HG03565 (cell line): ENCODE measurements at regions not wholly inside any gene's neighbourhood (a gene's known extent, or its start where the extent isn't known, plus 50 kb on each side); places are given as distances from the start of the nearest gene placed in this dataset.
"Not testable (repeated sequence)": the region's sequence is repeated elsewhere in the genome, so short reads cannot be mapped to it uniquely, and the experiment has no call there.

Experiments
- ATAC-seq: cut with Tn5 transposase; IDR thresholded peaks from one replicate; pipeline ENCODE4 v1.9.1; 2021; ENCODE audit warnings: mild to moderate bottlenecking, moderate library complexity; ENCODE audit not compliant: unreplicated experiment

DNA sequence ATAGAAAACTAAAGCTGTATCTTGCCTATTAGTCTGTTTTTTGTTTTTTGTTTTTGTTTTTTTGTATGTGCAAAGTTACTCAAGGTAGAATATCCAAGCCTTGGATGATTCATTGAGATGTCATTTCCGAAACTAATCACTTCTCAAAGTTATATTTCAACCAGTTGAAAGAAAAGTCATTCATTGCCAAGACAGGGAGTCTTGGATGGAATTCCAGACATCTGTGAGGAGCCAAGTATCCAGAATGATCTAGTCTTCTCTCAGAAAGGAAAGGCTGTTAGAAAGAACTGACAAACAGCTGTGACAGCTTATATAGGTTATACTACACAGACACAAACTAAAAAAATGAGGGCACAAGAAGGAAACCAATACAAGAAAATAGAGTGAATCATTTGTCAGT, 141.1 kb upstream of the NDST3 start:
- no peak for ATAC-seq

DNA sequence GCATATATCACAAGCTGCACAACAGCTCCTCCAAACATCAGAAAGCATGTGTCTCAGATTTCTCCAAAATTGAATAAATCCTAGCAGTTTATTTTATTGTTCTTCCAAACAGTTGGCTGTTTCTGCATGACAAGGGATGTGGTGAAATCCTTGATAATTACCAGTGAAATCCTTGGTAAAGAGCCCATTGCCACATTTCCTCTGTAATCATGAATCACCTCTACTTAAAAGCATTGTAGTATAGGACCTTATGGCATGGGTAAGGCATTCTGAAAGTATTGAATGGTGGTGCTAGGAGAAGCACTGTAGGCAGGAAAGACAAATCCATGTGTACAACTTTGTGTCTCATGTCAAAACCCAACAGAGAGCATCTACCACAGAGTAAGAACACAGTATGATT, 135.8 kb upstream of the NDST3 start:
- ATAC-seq: no peak

DNA sequence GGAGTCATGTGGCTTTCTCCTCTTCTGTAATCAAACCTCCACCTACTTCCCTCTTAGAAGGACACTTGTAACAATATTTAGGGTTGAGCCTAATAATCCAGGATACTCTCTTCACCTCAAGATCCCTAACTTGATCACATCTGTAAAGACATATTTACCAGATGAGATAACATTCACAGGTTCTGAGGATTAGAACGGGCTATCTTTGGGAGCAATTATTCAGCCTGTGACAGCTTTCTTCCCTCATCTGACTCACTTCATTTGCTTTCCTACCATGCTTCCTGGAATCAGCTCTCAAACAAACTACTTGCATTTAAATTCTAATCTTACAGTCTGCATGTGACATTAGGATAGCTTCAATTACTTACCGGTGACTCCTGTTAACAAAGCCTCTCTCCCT, 133.5 kb upstream of the NDST3 start:
- ATAC-seq: no peak

DNA sequence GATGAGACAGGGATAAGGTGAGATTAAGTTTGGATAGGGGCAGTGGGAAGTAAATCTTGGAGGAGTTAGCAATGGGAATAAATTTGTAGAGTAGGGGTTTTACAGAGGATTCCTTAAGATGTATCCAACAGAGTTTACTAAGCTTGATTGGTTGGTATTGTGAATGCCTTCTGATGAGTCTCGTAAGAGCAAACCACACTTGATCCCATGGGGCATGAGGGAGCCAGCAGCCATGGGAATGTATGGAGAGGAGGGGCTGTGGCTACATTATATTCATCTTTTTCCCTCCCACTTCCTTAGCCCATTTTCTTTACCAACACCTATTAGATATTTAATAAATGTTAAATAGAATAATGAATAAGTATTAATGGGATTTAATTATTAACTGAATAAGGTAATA, 126.6 kb upstream of the NDST3 start:
- no peak for ATAC-seq

DNA sequence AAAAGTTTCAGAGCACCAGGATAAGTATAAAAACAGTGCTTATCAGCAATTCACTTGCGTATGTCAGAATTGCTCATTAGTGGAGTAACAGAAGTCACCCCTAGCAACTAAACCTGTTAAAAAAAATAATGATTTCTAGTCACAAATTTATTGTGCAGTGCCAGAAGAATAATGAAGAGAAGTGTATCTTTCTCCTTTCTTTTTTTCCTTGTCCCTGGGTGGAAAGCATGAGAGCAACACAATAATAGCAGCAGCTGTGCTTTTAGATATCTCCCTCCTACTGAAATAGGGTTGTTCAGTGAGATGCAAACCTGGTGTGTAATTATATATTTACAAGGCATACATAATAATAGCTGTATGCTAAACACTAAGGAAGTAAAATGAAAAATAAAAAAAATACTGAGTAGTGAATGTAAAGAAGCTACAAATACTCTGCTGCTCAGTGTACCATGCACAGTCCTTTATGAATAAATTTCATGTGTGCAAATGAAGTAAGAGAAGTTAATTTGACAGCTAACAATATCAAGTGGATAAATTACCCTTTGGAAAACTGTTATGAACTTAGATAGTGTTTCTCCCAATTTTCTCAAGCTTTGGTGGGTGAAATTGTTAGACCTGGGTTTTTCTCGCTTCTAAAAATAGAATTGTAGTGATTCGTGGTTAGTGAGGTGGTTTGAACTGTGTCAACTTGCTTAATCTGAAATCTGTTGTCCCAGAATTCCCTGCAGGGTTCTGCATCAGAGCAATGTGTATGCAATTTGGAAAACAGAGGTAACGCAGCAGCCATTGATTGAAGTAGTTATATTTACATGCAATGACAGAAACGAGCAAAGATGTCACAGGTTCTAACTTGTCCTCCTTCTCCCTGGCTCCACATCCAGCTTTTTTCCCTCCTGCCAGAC, 125.7 kb upstream of the NDST3 start:
- ATAC-seq: no peak

DNA sequence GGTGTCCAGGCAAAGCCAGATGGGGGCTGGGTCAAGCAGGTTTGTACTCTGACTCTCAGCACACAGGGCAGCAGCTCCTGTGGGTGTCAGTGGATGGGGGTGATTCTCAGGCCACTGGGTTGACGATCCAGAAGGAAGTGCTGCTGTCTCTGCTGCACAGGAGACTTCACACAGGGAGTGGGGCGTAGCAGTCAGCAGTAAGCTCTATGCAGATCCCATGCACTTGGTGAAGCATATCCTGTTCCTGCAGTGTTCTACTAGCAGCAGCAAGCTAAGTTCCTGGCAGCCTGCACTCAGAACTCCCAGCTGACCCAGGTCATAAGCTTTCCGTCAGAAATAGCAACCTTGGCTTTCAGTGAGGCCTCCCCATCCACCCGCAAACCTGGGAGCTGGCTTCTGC, 117.6 kb upstream of the NDST3 start:
- no peak for ATAC-seq

DNA sequence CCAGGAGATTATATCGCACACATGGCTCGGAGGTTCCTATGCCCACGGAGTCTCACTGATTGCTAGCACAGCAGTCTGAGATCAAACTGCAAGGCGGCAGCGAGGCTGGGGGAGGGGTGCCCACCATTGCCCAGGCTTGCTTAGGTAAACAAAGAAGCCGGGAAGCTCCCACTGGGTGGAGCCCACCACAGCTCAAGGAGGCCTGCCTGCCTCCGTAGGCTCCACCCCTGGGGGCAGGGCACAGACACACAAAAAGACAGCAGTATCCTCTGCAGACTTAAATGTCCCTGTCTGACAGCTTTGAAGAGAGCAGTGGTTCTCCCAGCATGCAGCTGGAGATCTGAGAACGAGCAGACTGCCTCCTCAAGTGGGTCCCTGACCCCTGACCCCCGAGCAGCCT, 112.0 kb upstream of the NDST3 start:
- ATAC-seq: not testable (repeated sequence)

DNA sequence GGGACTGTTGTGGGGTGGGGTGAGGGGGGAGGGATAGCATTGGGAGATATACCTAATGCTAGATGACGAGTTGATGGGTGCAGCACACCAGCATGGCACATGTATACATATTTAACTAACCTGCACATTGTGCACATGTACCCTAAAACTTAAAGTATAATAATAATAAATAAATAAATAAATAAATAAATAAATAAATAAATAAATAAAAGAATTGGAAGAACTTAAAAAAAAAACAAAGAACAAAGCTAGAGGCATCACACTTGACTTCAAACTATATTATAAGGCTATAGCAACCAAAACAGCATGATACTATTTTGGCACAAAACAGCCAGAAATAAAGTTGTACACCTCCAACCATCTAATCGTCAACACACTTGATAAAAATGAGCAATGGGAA, 106.5 kb upstream of the NDST3 start:
- not testable (repeated sequence) for ATAC-seq

DNA sequence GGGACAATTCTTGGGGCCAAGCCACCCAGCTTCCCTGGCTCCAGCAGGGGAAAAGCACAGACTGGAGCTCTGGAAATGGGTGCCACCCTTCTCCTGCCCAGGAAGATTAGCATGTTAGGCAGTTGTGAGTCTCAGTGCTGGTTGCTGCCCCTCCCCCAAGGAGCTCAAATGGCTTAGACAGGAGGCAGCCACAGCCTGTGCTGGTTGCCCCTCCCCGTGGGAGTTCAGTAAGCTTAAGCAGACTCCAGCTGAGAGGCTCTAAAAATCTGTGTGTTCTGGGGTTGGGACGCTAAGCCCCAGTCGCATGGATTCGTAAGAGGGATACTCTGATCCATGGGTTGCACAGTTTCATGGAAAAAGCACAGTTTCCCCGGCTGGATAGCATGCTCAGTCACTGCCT, 92.7 kb upstream of the NDST3 start:
- no peak for ATAC-seq

DNA sequence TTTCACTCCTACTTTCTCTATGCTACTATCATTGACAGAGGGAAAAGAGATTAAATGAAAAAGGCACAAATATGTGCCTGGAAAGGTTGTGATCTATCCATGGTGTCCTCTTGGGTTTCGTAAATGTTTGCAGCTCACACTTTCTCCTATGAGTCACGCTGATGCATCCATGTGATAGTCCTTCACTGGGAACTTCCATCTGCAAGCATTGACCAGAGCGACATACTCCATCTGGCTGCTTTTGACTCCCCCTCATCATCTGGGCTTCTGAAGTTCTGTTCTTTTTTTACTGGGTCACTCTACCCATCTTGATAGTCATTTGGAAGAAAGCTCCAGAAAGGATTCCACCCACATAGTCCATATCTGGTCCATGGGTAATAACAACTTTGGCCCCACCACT, 84.7 kb upstream of the NDST3 start:
- no peak for ATAC-seq

DNA sequence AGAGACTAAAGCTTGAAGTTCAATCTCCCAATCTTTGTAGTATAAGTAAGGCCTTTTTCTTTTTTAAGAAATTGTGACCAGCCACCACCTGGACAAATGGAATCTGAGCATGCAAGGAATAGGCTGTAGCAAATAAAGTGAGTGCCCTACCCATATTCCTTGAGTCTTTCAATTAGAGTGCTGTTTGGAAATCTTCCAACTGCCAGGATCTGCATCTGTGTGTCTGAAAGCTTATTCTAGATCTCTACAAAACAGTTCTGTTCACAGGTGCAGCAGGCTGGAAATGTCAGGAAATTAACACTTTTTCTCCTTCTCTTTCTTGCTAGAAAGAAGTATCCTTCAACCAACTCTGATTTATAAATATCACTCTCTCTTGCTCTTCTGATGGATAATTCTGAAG, 76.7 kb upstream of the NDST3 start:
- no peak for ATAC-seq

DNA sequence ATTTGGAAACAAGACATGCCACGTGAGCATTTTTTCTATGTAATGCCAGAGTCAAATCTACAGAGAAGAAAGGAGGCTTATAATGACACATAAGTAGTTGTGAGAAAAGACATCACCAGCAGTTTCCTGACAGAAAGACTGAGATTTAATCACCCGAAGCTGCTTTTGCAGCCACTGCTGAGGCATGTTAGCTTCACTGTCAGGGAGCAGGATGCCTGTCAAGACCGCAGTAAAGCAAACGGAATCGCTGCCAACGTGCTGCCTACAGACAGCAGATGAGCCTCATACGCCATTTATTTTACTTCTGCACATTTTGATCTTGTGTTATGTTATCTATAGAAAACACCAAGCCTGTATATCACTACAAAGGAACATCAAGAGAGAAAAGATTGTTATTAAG, 68.7 kb upstream of the NDST3 start:
- no peak for ATAC-seq

DNA sequence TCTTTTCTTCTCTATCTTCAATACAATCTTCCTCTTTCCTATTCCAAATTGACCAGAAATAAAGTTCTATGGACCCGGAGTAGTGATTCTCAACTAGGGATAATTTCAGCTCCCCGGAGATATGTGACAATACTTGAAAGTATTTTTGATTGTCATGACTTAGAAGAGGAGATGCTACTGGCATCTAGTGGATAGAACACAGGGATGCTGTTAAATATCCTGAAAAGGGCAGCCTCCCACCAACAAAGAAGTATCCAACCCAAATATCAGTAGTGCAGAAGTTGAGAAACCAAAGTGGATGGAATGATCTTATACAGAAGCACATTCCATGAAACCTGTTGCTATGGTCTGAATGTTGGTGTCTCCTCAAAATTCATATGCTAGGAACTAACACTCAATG, 65.7 kb upstream of the NDST3 start:
- ATAC-seq: no peak

DNA sequence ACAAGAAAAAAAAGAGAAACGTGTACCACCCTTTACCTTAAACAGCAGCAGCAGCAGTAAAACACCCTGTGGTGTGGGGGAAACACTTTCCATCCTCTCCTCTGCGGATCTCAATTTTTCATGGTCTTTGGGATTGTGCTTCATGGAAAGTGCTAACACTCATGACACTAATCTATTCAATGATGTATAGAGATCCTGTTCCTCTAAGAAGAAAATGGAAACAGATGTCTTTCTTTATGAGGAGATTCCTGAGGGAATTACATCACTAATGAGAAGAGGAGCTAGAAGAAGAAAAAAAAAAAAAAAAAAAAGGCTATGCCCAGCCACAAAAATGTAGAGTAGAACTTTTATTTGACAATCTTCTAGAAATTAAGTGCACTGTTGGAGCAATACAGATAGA, 62.9 kb upstream of the NDST3 start:
- no peak for ATAC-seq

DNA sequence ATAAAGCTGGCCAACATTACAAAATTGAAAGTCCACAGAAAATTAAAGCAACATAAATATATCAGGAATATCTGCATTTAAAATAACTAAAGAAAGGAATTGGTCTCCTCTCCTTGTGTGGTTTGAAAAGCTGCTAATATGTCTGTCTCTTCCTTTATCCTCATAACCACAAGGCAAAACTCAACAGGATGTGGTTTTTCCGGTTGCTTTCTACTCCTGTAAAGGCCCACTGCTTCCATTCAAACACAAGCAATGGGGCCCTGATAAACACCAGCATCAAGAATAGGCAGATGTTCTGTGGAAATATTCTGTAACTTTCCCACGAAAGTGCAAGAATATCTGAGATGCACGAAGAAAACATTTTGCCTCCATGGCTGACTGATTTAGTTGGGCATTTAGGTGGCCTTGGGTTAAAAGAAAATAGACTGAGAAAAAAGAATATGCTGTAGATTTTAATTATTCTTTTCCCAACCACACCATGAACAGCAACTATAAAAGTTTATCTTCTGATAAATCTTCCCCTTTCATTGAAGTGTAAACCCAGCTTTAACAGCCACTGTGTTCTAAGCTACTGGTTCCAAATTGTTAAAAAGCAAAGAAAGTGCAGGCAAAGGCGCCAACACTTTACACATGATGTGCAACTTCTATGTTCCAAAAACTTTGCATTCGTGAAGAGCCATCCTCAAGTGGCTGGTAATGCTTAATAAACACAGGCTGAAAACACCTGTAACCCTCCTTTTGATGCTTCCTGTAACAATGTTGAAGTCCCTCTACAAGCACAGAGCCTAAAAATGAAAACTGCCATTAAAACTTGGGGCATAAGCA, 50.5 kb upstream of the NDST3 start:
- no peak for ATAC-seq

DNA sequence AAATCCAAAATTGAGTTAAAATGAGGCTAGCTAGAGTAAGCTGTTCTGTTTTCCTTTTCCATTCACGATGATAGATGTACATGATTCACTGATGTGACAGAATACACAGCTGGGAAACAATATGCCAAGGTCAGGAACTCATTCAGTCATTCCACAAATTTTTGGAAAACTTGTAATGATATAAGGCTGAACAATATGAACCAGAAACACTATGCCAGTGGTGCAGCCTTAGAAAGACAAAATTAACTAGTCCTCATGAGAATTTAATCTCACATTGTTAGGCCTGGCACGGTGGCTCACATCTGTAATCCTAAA, 50.0 kb upstream of the NDST3 start:
- ATAC-seq: no peak
